NCI-H1930 (cell line): ENCODE measurements at regions not wholly inside any gene's neighbourhood (a gene's known extent, or its start where the extent isn't known, plus 50 kb on each side); places are given as distances from the start of the nearest gene placed in this dataset.

Source experiments
- DNase-seq, 2 experiments: peaks; one replicate each; lab custom pipeline; 2025; lab: John Stamatoyannopoulos, UW

DNA sequence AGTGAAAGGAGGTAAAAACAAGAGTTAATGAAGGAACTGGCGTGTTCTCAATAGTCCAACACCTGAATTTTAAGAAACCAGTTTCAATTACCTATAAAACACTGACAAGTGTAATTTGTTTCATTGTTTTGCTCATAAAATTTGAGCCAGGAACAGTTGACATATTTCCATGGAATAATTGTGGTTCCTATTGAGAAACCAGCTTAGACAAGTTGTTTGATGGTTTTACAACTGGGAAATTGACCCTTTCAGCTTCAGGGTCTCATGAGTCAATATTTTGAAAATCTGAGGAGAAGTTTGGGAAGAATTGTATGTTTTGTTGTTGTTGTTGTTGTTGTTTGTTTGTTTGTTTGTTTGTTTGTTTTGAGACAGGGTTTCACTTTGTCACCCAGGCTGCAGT is 69.1 kb upstream of the GADD45A start:
- DNase-seq = no peak

DNA sequence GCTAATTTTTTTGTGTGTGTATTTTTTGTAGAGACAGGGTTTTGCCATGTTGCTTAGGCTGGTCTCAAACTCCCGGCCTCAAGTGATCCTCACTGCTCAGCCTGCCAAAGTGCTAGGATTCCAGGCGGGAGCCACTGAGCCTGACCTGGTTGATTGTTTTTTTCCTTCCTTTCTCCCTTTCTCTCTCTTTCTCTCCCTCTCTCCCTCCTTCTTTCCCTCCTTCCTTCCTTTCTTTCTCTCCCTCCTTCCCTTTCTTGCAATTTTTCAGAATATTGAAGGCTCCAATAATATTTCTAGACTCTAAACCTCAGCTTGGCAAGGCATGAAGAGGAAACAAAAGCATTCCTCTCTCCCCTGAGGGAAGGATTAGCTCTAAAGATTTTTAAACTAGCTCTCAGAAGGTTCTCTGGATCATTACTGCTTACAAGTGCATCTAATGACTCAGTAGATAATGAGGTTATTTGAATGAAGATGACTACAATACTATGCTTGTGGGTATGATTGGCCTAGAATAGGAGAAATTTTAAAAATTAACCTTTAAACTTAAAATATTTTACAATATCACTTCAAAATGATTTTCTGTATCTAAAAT is 68.5 kb upstream of the GADD45A start:
- no peak for DNase-seq

DNA sequence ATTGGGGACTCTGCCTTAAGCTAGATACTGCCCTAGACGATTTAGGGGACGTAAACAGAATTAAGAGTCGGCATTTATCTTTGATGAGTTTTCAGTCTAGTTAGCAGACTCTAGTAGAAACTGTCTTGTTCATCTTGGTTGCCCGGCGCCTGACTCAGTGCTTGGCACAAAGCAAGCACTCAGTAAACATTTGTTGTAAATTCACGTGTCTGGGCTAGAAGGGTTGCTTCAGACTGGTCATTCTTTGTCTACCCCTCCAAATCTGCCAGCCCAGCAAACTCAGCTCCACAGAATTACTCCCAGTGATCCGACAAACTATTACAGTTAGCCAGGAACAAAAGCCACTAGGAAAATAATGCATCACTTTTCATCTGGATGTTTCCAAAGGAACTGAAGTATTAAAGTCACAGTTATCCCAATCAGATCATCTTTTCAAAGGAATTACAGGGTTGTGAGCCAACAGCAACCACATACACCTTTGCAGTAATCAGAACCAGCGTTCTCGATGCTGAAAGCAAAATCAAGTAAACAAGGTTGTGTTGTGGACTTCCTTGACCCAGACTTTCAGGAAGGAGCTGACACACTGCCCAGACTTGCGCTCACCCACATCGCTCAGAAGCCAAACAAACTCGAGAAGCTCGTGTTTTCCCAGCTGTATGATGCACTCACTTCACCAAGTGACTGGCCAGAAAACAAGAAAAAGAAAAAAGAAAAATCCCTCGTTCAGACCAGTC is 66.5 kb upstream of the GADD45A start:
- DNase-seq = no peak

DNA sequence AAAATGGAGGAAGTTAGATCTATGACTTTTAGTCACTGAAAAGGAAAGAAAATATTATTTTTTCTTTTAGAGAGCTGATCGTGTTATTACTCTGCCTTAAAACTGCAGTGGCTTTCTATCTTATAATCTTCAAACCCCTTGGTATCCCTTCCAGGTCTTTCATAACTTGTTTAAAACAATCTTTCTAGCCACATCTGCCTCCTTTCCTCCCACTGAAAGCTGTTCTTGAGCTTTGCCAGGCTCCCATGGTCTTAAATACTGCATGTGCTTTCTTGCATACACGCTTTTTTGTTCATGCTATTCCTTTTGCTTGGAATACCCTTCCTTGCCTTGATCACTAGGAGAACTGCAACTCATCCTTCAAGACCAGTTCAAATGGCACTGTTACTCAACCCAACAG is 65.9 kb upstream of the GADD45A start:
- DNase-seq = no peak

DNA sequence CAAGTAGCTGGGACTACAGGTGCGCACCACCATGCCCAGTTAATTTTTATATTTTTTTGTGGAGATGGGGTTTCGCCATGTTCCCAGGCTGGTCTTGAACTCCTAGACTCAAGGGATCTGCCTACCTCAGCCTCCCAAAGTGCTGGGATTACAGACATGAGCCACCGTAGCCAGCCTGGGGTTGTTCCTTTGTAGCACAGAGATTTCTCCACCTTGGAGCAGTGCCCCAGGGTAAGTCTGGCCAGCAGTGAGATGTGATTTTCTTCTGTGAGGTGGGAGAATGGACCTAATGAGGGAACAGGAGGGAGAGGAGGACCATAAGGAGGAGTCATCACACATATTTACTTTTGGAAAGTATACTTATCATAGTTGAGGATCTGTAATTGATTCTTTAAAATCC is 61.1 kb upstream of the GADD45A start:
- DNase-seq = no peak

DNA sequence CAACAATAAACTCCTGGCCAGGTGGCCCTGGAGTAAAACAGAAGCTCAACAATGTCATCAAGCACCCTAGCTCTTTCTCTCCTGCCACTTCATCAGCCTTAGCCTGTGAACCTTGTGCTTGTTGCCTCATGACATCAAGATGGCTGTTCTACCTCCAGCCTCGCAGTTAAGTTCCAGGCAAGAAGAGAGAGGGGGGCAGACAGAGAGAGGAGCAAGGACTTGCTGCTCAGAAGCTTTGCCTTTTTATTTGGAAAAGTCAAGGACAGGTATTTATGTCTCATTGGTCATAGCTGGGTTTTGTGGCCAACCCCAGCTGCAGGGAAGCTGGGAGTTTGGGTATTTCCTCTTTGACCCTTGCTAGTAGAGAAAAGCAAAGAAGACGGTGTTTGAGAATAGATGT is 60.3 kb upstream of the GADD45A start:
- DNase-seq = no peak

DNA sequence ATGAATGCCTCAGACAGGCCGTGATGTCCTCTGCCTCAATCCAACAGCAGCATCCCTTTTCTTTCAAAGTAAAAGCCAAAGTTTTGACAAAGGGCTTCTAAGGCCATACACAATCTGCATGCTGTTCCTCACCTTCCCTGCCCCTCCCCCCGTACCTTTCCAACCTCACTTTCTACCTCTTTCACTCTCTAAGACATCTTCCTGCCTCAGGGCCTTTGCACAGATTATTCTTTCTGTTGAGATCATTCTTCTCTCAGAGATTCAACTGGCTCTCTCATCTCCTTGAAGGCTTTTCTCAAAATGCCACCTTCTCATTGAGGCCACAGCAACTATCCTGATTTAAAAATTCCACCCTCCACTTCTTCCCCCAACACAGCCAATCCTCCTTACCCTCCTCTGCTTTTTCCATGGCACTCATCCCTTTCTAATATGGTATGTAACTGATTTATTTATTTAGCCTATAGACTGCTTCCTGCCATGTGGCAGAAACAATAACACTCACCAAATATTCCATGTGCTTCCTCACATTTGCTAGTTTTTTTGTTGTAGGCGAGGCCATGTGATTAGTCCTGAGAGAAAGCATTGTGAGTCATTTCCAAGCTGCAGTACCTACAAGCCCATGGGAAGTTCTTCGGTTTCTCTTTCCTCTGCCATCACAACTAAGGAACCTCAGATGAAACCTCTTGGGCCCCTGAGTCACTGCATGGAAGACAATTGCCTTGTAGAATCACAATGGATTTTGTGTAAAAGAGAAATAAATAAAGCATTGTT is 58.7 kb upstream of the GADD45A start:
- no peak for DNase-seq

DNA sequence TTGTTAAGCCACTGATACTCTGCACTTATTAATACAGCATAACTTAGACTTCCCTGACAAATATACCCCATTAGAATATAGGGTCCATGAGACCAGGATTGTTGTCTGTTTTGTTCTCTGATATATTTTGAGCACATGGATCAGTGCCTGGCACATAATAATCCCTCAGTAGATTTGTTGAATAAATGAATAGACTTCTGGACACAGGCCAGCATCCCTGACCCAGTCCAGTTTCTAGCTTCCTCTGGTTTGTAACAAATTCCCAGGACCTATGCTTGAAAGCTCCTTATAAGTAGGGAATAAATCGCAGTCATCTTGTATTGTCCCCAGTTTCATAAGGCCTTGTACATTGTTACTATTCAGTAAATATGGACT is 58.2 kb upstream of the GADD45A start:
- no peak for DNase-seq

DNA sequence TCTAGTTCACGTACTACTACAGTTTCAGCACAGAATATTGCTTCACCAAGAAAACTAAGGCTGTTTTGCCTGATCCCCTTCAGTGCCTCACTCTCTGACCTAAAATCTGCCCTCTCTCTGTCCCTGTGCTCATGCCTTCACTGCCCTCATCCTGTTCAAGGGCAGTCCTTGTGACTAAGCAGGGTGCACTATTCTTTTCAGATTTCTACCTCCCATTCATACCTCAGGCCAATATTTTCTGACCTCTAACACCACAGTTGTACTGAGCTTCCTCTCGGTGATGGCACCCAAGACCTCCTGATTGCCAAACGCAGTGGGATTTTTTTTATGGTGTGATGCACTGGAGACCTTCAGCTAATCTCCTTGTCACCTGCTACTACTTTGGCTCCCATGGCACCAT is 57.7 kb upstream of the GADD45A start:
- DNase-seq = no peak

DNA sequence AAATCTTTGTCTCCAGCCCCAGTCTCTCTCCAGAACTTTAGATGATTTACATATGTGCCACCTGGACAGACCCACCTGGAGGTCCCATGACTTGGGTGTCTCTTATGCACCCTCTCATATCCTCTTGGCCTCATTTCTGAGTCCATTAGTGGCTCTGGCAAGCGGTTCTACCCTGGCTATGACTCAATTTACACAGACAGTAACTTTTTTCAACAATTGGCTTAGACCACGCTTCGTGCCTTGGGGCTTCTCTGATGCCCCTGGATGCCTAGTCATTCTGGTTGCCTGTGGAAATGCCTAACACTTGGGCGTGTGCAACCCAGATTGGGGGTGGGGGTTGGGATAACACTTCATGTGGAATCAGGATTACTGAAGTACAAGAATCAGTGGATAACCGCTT is 57.1 kb upstream of the GADD45A start:
- no peak for DNase-seq

DNA sequence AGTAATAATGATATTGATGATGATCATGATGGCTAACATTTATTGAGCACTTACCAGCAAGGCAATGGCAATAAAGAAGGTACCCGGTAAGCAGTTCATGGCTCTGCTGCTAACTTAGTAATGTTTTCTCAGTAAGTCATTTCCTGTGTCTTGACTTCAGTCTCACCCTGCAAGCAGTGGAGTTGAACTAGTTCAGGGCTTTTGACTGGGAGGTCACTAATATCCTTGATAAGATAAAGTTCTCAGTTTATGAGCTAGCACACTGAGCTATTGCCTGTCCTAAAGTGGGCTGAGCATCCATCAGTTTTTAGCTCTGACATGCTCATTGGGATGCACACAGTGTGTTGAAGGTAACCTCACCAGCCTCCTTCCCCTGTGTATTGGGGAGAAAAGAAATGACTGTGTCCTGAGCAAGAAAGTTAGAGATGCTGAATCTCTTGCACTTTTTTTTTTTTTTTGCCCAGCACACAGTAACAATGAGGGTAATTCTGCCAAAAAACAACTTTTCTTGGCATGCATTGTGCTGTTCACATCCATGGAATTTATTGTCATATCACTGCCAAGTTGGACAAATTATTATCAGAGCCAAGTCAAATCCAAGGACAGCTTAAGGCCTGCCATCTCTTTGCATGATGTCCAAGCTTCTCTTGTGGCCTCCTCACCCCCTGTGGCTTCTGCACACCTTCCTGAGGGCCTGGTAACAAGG is 55.5 kb upstream of the GADD45A start:
- DNase-seq = no peak

DNA sequence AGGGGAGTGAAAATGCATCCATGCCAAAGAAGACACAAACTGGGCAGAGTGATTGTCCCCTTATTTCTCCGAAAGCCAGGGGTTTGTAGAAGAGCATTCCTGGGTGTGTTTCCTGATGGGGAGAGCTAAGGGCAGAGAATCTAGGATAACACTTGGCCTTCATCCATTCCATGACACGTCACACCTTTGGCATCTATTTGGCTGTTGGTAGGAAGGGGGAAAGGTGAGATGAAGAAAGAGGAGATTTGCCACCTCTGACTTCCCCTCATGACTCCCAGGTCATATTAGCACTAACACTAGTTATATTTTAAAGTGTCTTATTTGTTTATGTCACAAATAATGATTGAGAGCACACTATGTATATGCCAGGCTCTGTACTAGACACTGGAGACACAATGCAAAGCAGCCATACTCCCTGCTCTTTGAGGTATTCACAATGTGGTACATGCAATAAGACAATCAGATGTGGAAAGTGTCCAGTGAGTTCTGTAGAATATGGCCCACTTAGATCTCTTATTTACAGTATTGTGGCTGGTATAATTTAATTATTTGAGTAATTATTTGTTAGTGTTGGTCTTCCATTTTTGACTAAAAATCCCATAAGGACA is 54.5 kb upstream of the GADD45A start:
- DNase-seq = no peak

DNA sequence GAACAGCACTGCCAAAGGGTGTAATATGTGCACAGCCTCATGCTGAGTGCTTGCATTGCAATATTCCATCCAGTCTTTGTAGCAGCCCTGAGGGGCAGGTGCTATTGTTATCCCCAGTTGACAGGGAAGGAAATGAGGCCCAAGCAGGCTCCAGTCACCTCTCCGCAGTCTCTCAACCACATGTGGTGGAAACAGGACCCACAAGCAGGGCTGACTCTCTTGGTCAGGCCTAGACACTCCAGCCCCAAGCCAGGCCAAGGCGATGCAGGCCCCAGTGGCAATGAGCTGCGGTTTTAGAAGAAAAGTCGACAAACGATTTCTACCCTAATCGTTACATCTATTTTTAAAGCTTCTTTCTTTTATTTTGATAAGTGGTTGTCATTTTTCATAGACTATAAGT is 52.6 kb upstream of the GADD45A start:
- DNase-seq = no peak

DNA sequence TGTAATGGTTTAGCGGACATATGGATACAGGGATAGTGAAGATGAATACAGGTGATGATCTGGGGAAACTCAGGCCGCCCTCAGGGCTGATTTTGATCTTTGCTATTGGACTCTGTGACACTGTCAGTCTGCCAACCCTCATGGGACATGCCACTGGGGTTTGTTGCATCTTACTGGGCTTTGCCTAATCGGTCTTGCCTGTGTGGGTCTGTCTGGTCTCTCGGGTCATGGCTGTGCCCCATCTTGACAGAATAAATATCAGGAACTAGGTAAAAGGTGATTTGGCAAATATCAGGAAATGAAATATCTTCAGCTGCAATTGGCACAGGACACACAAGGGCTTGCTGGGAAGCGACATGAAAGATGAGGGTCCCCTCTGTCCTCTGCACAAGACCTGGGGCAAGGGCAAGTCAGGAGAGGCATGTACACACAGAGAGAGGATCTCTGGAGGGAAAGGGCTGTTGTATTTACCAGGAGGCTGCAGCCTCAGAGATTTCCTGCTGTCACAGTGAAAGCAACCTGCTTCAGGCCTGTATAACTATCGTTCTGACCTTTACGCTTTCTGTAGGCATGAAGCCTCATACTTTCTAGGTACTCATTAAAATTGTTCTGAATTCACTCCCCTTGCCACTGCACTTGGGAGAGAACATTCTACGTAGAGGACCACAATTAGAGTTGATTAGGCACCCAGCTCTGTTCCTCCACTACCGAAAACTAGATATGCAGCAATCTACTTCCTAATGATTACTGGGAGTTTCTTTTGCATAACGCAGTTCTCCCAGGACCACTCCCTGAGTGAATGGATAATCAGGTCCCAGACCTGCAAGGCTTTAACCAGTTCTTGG is 52.0 kb upstream of the GADD45A start:
- DNase-seq = no peak

DNA sequence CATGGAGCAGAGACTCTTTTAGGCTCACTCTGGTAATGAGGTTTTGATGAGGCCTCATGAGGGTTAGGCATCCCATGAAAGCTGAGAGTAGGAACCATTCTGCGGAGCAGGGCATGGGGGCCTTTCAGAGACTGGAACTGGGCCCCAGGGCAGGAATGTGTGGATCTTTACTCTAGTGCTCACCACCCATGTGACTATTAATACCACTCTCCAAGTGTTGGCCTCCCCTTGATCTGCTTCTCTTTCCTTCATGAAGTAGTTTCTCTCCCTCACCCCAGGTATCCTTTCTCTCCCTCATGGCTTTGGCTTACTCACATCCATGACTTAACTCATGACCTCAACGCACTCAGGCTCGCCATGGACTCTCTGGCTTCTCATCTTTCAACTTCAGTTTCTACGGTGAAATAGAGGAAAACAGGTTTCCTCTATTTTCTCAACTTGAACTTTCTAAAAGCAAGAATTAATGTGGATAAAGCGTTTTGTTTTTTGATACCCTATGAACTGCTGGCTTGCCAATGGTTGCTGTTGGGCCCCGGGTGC is 50.5 kb upstream of the GADD45A start:
- no peak for DNase-seq

DNA sequence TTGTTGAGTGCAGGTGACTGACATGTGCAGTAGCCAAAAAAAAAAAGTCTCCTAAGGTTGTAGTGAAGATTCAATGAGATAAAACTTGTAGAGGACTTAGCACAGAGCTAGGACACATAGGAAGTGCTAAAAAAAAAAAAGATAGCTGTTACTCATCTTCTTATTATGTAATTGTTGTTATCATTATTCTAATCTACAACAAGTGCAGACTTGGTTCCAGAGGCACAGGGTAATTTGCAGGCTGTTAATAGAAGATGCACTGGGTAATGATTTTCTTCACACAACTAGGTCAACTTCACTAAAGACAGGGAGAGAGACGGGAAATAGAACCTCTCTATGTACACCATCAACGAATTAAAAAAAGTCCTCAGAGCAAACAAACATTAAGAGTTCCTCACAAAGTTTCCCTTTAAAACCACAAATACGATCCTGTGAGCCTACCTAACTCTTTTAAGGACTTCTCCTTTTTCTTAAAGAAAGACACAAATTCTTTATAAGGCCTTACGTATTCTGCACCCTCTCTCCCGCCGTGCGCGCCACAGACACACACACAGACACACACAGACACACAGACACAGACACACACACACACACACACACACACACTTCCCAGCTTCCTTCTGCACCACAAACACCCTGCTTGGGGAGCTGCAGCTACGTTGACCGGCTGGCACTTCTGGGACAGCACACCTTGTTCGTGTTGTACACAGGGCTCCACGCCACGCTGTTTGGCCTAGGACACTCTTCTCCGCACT is 49.8 kb upstream of the GADD45A start:
- no peak for DNase-seq
